Activated T-helper 1 cell treated with anti-CD3 and anti-CD28 coated beads, Interleukin-12 subunit alpha, Interleukin-12 subunit beta, Interleukin-2, Interleukin-4 antibody, amounts not matched to agents 30 ng/mL and 10 ng/mL and 1 ng/mL, durations not matched to agents 14 hours and 24 hours and 36 hours (primary cell): ENCODE measurements at regions not wholly inside any gene's neighbourhood (a gene's known extent, or its start where the extent isn't known, plus 50 kb on each side); places are given as distances from the start of the nearest gene placed in this dataset.

Experiments
- DNase-seq: peaks from one replicate; pipeline ENCODE4 v3.0.0; 2021; ENCODE audit warnings: low spot score
- H3K27ac Mint-ChIP-seq: one replicate; pipeline ENCODE4 v1.8.0; 2021; ENCODE audit warnings: mild to moderate bottlenecking, mixed read lengths
- H3K27me3 Mint-ChIP-seq: one replicate; pipeline ENCODE4 v1.8.0; 2022; ENCODE audit warnings: mild to moderate bottlenecking, moderate library complexity, mixed read lengths; ENCODE audit not compliant: insufficient read depth
- H3K36me3 Mint-ChIP-seq: one replicate; pipeline ENCODE4 v1.8.0; 2021; ENCODE audit warnings: low read depth, mixed read lengths
- H3K4me1 Mint-ChIP-seq: one replicate; pipeline ENCODE4 v1.8.0; 2021; ENCODE audit warnings: low read depth, mixed read lengths
- H3K4me3 Mint-ChIP-seq: one replicate; pipeline ENCODE4 v1.8.0; 2021; ENCODE audit warnings: mild to moderate bottlenecking, moderate library complexity, mixed read lengths
- H3K9me3 Mint-ChIP-seq: one replicate; pipeline ENCODE4 v1.8.0; 2021; ENCODE audit warnings: mixed read lengths
- intact Hi-C: fragments of 100-400 bp; cut with micrococcal nuclease; formaldehyde crosslinking; loops from one replicate; pipeline ENCODE4 v1.15.1; 2024

- peaks cover 7% of the 10 kb centered on the region for H3K9me3 Mint-ChIP-seq
- H3K27ac Mint-ChIP-seq: no peak overlapping the region
- H3K4me3 Mint-ChIP-seq: no peak overlapping the region
- H3K36me3 Mint-ChIP-seq: no peaks in the 10 kb centered on the region
- intact Hi-C loops: no loop called here
- H3K27me3 Mint-ChIP-seq: no peaks in the 10 kb centered on the region
- DNase-seq: no peak
- no peaks in the 10 kb centered on the region for H3K4me1 Mint-ChIP-seq
These were observed 1618.5 kb upstream of the TENM4 start for GRCh38 chr11:81059356-81059755.

- Mint-ChIP-seq H3K36me3 (no peaks in the 10 kb centered on the region), H3K9me3 (peaks cover 8% of the 10 kb centered on the region), H3K27ac (no peak overlapping the region), H3K4me1 (no peaks in the 10 kb centered on the region), H3K27me3 (no peaks in the 10 kb centered on the region), H3K4me3 (no peak overlapping the region)
- DNase-seq: no peak
- intact Hi-C loops: no loop called here
These were observed 1611.7 kb upstream of the TENM4 start for GRCh38 chr11:81052344-81053158.

GRCh38 chr11:81039916-81040524 is 1599.2 kb upstream of the TENM4 start:
- no peaks in the 10 kb centered on the region for H3K36me3 Mint-ChIP-seq
- H3K27ac Mint-ChIP-seq: no peak overlapping the region
- H3K4me3 Mint-ChIP-seq: no peak overlapping the region
- no peak for DNase-seq
- peaks cover 19% of the 10 kb centered on the region for H3K9me3 Mint-ChIP-seq
- H3K27me3 Mint-ChIP-seq: no peaks in the 10 kb centered on the region
- no peaks in the 10 kb centered on the region for H3K4me1 Mint-ChIP-seq
- intact Hi-C loops: no loop called here

- Mint-ChIP-seq H3K4me1 (no peaks in the 10 kb centered on the region), H3K36me3 (no peaks in the 10 kb centered on the region), H3K27ac (no peak overlapping the region), H3K4me3 (no peak overlapping the region), H3K9me3 (peaks cover 28% of the 10 kb centered on the region), H3K27me3 (no peaks in the 10 kb centered on the region)
- no peak for DNase-seq
- intact Hi-C loops: no loop called here
These were observed 1595.5 kb upstream of the TENM4 start for GRCh38 chr11:81036168-81036870.

GRCh38 chr11:81033779-81034540 is 1593.1 kb upstream of the TENM4 start:
- intact Hi-C loops: no loop called here
- Mint-ChIP-seq H3K36me3 (no peaks in the 10 kb centered on the region), H3K27me3 (no peaks in the 10 kb centered on the region), H3K4me3 (no peak overlapping the region), H3K4me1 (no peaks in the 10 kb centered on the region), H3K9me3 (peaks cover 25% of the 10 kb centered on the region), H3K27ac (no peak overlapping the region)
- DNase-seq: no peak

- no peaks in the 10 kb centered on the region for H3K4me1 Mint-ChIP-seq
- intact Hi-C loops: no loop called here
- H3K27ac Mint-ChIP-seq: no peak overlapping the region
- peaks cover 19% of the 10 kb centered on the region for H3K9me3 Mint-ChIP-seq
- H3K36me3 Mint-ChIP-seq: no peaks in the 10 kb centered on the region
- H3K4me3 Mint-ChIP-seq: no peak overlapping the region
- H3K27me3 Mint-ChIP-seq: no peaks in the 10 kb centered on the region
- DNase-seq: no peak
These were observed 1592.1 kb upstream of the TENM4 start for GRCh38 chr11:81032906-81033305.

GRCh38 chr11:81030186-81030585 is 1589.4 kb upstream of the TENM4 start:
- peaks cover 11% of the 10 kb centered on the region for H3K9me3 Mint-ChIP-seq
- no peaks in the 10 kb centered on the region for H3K36me3 Mint-ChIP-seq
- intact Hi-C loops: no loop called here
- H3K27me3 Mint-ChIP-seq: no peaks in the 10 kb centered on the region
- H3K27ac Mint-ChIP-seq: no peak overlapping the region
- no peak for DNase-seq
- no peaks in the 10 kb centered on the region for H3K4me1 Mint-ChIP-seq
- H3K4me3 Mint-ChIP-seq: no peak overlapping the region

- DNase-seq: no peak
- Mint-ChIP-seq H3K27ac (no peak overlapping the region), H3K27me3 (no peaks in the 10 kb centered on the region), H3K4me1 (no peaks in the 10 kb centered on the region), H3K36me3 (no peaks in the 10 kb centered on the region), H3K9me3 (no peaks in the 10 kb centered on the region), H3K4me3 (no peak overlapping the region)
- intact Hi-C loops: no loop called here
These were observed 1585.2 kb upstream of the TENM4 start for GRCh38 chr11:81026032-81026431.

GRCh38 chr11:81022057-81022456 is 1581.2 kb upstream of the TENM4 start:
- no peak overlapping the region for H3K27ac Mint-ChIP-seq
- no peaks in the 10 kb centered on the region for H3K27me3 Mint-ChIP-seq
- DNase-seq: no peak
- no peaks in the 10 kb centered on the region for H3K9me3 Mint-ChIP-seq
- intact Hi-C loops: no loop called here
- no peaks in the 10 kb centered on the region for H3K36me3 Mint-ChIP-seq
- H3K4me1 Mint-ChIP-seq: no peaks in the 10 kb centered on the region
- no peak overlapping the region for H3K4me3 Mint-ChIP-seq

GRCh38 chr11:81010631-81011030 is 1569.8 kb upstream of the TENM4 start:
- no peaks in the 10 kb centered on the region for H3K36me3 Mint-ChIP-seq

GRCh38 chr11:81007046-81007445 is 1566.2 kb upstream of the TENM4 start:
- H3K4me3 Mint-ChIP-seq: no peak overlapping the region
- H3K9me3 Mint-ChIP-seq: no peaks in the 10 kb centered on the region
- H3K27ac Mint-ChIP-seq: no peak overlapping the region
- no peak for DNase-seq
- no peaks in the 10 kb centered on the region for H3K4me1 Mint-ChIP-seq
- intact Hi-C loops: no loop called here
- H3K27me3 Mint-ChIP-seq: no peaks in the 10 kb centered on the region
- no peaks in the 10 kb centered on the region for H3K36me3 Mint-ChIP-seq

More at GRCh38 chr11:81010631-81011030, 1569.8 kb upstream of the TENM4 start:
- H3K4me1 Mint-ChIP-seq: no peaks in the 10 kb centered on the region
- no peak for DNase-seq
- intact Hi-C loops: no loop called here
- no peak overlapping the region for H3K27ac Mint-ChIP-seq
- H3K4me3 Mint-ChIP-seq: no peak overlapping the region
- H3K27me3 Mint-ChIP-seq: no peaks in the 10 kb centered on the region
- no peaks in the 10 kb centered on the region for H3K9me3 Mint-ChIP-seq

GRCh38 chr11:81005595-81005994 is 1564.8 kb upstream of the TENM4 start:
- no peaks in the 10 kb centered on the region for H3K4me1 Mint-ChIP-seq

GRCh38 chr11:81004576-81004975 is 1563.7 kb upstream of the TENM4 start:
- intact Hi-C loops: no loop called here
- no peaks in the 10 kb centered on the region for H3K4me1 Mint-ChIP-seq
- no peak overlapping the region for H3K27ac Mint-ChIP-seq
- H3K4me3 Mint-ChIP-seq: no peak overlapping the region
- H3K36me3 Mint-ChIP-seq: no peaks in the 10 kb centered on the region
- no peaks in the 10 kb centered on the region for H3K9me3 Mint-ChIP-seq
- no peaks in the 10 kb centered on the region for H3K27me3 Mint-ChIP-seq
- DNase-seq: no peak

More at GRCh38 chr11:81005595-81005994, 1564.8 kb upstream of the TENM4 start:
- Mint-ChIP-seq H3K27ac (no peak overlapping the region), H3K9me3 (no peaks in the 10 kb centered on the region), H3K36me3 (no peaks in the 10 kb centered on the region), H3K27me3 (no peaks in the 10 kb centered on the region), H3K4me3 (no peak overlapping the region)
- intact Hi-C loops: no loop called here
- no peak for DNase-seq
